ENCODE measurements at regions not wholly inside any gene's neighbourhood (a gene's known extent, or its start where the extent isn't known, plus 50 kb on each side); places are given as distances from the start of the nearest gene placed in this dataset.
"Not testable (repeated sequence)": the region's sequence is repeated elsewhere in the genome, so short reads cannot be mapped to it uniquely, and the experiment has no call there.

GRCh38 chr3:171924864-171925263, 81.7 kb downstream of the TMEM212 start:
- TF ChIP-seq ELF4 (IDR thresholded peaks at IDR 0.05); SP1 (IDR thresholded peaks at IDR 0.05); LEF1 (IDR thresholded peaks at IDR 0.05; ENCODE audit: borderline replicate concordance); BHLHE40 (IDR thresholded peaks at IDR 0.05; ENCODE audit: borderline replicate concordance); NFRKB (IDR thresholded peaks at IDR 0.05); HDGF (IDR thresholded peaks at IDR 0.05; ENCODE audit: borderline replicate concordance); SUZ12 (IDR thresholded peaks at IDR 0.05): not testable (repeated sequence)
